Right forelimb (tissue), 1 donor: ENCODE measurements at regions not wholly inside any gene's neighbourhood (a gene's known extent, or its start where the extent isn't known, plus 50 kb on each side); places are given as distances from the start of the nearest gene placed in this dataset.
"Not testable (repeated sequence)": the region's sequence is repeated elsewhere in the genome, so short reads cannot be mapped to it uniquely, and the experiment has no call there.

Experiments
- DNase-seq: peaks from one replicate; pipeline ENCODE4 v3.0.0-alpha.2; 2018

DNA sequence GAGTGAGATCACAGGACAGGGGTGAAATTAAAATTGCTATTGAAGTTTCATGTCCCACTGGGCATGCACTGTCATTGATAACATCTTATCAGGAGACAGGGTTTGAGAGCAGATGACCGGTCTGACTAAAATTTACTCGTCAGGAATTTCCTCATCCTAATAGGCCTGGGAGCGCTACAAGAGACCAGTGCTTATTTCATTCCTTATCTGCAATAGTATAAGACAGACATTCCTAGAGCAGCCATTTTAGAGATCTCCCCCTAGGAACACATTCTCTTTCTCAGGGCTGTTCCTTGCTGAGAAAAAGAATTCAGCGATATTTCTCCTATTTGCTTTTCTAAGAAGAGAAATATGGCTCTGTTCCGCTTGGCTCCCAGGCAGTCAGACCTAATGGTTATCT lies 181.4 kb upstream of the ETV3 start:
- no peak for DNase-seq

DNA sequence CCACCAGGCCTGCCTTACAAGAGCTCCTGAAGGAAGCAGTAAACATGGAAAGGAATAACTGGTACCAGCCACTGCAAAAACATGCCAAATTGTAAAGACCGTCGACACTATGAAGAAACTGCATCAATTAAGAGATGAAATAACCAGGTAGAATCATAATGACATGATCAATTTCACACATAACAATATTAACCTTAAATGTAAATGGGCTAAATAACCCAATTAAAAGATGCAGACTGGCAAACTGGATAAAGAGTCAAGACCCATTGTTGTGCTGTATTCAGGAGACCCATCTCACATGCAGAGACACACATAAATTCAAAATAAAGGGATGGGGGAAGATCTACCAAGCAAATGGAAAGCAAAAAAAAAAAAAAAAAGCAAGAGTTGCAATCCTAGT lies 179.0 kb upstream of the ETV3 start:
- DNase-seq, result not testable (repeated sequence)

DNA sequence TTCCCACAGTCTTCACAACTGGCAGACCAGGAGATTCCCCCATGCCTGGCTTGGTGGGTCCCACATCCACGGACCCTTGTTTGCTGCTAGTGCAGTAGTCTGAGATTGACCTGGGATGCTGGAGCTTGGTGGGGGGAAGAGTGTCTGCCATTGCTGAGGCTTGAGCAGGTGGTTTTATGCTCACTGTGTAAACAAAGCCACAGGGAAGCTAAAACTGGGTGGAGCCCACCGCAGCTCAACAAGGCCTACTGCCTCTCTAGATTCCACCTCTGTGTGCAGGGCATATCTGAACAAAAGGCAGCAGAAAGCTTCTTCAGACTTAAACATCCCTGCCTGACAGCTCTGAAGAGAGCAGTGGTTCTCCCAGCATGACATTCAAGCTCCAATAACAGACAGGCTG lies 177.3 kb upstream of the ETV3 start:
- DNase-seq, result no peak

DNA sequence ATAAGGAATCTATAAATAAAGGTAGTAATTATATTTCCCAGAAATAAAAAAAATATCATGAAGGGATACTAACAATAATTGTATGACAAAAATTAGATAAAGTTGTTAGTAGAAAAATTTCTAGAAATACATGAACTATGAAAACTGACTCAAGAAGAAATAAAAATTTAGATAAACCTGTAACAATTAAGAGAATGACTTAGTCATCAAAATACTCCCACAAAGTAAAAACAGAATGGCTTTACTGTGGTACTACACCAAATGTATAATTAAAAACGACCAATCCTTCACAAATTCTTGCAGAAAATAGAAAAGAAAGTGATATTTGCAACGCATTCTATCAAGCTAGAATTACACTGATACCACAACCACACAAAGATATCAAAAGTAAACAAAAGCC lies 176.2 kb upstream of the ETV3 start:
- no peak for DNase-seq

DNA sequence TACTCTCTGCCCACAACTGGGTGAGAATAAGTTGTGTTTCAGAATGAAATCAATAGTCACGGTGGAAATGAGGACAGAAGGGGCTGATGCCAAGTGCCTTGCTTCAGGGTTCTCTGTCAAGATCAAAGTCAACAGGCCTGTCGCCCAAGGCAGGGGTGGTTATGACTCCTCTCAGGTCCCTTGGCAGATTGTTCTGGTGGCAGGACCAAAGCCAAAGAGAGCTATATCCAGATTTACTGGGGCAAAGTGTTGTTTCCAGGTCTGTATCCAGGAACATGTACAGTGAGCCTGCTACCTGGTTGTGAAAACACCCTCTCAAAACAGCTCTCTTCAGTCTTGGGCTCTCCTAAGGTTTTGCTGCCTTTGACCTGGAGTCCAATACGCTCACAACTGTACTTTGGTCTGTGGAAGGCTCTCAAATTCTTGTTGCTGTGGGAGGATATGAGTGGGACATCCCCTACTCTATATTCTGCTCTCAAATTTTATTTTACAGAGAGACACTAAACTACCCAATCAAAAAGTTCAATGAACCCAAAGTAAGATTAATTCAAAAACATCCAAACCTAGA lies 175.1 kb upstream of the ETV3 start:
- no peak for DNase-seq

DNA sequence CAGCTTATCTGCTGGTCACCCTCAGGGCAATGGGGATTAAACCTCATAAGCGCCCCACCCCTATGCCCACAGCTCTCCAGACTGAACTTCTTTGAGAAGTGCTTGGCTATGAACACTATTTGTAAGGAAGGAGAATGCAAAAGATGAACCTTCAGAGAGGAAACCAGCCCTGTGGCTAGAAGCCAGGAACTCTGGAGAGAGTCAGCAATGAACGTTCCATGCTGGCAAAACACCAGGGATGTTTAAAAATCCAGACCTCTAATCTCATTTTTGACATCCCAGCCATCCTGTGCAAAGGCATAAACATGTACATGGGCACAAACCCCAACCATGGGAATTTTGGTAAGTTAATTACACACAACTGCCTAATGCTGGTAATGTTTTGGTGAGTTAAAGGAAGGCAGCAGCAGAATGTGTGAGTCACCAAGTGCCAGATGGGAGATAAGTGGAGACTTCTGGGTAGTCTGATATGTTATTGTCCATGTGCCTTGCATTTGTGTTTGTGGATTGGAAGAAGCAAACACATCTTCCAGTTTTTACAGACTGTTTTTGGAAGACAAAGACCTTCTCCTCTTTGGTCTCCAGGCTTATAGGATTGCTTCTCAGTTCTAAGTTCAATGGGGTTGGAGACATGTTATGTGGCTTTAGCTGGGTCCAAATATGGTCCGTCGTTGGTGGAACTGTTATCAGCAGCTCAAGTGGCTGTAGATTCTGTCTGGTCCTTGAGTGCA lies 174.1 kb upstream of the ETV3 start:
- DNase-seq, result no peak

DNA sequence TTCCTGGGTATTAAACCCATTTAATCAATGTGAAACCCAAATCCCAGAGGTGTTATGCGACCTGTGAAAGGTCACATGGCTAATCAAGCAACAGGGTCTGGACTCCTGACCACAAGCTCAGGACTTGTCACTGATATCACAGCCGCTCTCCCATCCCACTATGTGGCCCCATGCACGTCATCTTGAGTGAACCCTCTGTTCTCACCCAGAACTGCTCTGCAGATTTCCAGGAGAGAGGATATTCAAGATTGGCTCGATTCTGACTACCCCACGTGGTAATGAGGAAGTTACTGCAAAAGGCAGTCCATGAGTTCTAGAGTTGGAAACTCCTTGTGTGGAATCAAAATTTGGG lies 173.5 kb upstream of the ETV3 start:
- no peak for DNase-seq

DNA sequence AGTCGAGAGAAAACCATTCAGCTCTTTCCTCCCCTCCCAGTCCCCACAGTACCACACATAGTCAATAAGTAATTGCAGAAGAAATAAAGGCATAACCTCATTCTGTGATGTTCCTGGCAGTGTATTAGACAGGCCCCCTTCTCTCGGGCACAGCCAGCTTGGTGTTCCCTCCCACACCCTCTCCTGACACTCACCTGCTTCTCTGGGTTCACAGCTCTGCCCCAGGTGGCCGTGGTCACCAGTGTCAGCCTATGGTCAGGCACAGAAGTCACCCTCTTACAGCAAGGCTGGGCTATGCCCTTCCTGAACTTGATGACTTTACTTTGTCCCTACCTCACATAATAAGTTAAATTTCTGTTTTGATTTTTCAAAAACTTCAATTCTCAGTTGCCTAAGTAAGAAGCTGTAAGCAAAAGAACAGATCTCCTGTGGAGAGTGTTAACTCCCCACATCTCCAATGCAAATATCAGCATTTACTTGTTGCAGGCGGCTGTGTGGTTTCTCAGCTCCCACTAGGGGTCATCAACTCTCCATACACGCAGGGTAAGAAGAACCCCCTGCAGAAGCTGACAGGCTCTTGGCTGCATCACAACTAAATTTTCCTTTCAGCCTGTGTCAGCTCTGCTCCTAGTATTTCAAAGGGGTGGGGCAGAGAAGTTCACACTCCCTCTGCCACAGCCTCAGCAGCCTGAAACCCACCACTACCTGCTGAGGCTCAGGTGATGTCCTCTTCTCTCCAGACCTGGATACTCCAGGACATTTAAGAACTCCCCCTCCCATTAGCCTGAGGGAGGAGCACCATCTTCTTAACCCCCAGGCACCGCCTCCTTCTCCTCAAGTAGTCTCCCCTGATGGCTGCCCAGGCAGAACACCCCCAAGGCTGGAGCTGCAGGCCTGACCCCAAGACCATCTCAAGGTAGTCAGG lies 172.9 kb upstream of the ETV3 start:
- not testable (repeated sequence) for DNase-seq

DNA sequence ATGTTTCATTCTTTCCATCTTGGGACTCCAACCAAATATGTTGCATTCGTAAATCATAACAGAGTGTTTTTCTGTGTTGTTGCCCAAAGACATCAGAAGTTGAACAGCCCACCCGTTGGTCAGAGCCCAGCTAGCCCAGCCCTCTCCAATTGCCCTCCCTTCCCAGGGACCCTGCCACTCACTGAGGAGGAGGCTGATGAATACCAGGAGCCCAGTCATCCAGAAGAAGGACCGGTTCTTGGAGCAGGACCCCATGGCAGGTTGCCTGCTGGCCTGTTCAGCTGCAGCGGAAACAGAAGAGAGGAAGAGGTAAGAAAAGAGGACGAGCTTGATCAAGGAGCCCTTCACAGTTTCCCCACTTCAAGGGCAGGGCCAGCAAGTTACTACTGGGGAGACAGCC lies 172.2 kb upstream of the ETV3 start:
- DNase-seq, result no peak

DNA sequence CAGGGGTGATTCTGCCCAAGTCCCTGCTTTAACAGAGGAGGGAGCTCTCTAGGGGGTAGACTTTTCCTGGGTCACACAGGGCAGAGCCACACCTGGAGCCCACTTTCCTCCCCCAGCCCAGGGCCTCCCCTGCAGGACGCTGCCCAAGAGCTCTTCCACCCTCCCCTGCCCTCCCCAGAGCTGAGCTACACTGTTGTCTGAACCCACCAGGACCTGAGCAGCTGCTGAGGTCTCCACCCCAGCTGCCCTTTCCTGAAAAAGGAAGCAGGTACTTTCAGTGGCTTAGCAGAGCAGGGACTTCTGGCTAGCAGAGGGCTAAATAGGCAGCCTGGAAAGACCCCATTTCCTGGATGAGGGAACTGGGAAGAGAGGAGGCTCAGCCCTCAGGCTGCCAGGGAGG lies 169.3 kb upstream of the ETV3 start:
- no peak for DNase-seq

DNA sequence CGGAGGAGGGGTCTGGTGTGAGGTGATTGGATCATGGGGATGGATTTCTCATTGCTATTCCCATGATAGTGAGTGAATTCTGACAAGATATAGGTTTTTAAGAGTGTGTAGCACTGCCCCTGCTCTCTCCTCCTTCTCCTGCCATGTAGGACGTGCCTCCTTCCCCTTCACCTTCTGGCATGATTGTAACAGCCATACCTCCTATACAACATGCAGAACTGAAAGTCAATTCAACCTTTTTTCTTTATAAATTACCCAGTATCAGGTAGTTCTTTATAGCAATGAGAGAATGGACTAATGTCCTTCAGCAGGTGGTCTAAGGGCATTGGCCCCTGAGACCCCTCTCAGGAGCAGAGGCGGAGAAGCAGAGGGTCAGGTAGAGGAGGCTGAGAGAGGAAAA lies 168.7 kb upstream of the ETV3 start:
- no peak for DNase-seq

DNA sequence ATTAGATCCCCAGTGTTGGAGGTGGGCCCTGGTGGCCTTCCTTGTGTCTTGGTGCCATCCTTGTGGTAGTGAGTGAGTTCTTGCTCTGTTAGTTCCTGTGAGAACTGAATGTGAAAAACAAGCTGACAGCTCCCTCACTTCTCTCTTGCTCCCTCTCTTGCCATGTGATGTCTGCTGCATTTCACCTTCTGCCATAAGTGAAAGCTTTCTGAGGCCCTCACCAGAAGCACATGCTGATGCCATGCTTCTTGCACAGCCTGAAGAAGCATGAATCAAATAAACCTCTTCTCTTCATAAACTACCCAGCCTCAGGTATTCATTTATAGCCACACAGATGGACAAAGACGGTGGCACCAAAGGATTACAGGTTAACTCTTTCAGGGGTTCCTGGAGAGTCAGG lies 166.1 kb upstream of the ETV3 start:
- no peak for DNase-seq

DNA sequence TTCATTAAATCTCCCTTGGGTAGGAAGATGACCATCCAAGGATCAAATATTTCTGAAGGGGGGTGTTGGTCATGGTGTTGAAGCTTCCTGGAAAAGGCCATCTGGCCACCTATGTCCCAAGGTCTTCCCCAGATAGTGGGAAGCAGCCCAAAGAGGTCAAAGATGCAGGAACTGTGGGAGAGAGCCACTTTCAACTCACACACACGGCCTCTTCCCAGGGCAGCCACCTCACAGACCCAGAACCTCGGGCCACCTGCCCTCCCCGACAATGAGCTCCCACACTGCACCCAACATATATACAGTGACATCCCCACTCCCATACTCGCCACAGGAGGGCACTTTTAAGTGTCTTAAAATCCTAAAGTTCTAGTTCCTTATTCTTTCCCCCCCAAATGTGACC lies 164.5 kb upstream of the ETV3 start:
- no peak for DNase-seq

DNA sequence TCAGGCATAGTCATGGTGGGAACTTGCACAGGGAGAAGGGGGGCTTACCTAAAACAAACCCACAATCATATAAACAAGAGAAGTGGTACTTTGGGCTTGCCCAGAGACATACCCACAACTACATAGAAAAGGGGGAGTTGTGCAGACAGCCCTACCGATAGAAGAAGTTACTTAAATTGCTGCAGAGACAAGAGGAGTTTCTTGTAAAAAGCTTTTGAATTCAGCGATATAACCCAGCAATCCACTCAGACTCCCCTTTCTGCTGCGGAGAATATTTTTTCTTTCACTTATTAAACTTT lies 164.0 kb upstream of the ETV3 start:
- DNase-seq, result no peak

DNA sequence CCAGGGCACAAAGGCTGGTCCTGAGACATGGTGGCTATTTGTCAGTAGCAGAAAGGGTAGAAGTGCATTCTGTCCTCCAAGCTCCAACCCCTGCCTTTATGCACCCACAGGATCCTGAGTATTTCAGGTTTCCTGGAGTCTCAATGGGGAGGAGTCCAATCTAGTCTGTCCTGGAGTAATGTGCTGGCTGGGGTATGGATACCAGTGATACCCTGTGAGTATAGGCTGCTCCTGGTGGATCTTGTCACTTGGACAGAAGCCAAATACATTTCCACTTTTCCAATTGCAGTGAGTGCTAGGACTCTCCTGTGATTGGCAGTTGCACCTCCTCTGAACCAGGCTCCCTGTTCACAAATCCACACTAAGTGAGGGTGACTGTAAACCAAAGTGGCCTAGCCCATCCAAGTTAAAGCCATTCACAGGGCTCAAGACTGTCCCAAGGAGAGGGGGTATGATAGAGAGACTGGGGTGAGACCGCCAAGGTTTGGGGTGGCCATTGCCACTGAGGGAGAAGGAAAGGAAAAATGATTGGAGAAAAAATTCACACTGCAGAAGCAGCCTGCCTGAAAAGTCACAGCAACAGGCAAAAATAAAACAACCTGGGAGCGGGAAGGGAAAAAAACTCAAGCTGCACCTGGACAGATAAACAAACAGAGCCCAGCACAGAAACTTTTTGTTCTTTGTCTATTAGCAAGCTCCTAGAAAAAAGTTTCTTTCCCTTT lies 163.4 kb upstream of the ETV3 start:
- DNase-seq, result no peak

DNA sequence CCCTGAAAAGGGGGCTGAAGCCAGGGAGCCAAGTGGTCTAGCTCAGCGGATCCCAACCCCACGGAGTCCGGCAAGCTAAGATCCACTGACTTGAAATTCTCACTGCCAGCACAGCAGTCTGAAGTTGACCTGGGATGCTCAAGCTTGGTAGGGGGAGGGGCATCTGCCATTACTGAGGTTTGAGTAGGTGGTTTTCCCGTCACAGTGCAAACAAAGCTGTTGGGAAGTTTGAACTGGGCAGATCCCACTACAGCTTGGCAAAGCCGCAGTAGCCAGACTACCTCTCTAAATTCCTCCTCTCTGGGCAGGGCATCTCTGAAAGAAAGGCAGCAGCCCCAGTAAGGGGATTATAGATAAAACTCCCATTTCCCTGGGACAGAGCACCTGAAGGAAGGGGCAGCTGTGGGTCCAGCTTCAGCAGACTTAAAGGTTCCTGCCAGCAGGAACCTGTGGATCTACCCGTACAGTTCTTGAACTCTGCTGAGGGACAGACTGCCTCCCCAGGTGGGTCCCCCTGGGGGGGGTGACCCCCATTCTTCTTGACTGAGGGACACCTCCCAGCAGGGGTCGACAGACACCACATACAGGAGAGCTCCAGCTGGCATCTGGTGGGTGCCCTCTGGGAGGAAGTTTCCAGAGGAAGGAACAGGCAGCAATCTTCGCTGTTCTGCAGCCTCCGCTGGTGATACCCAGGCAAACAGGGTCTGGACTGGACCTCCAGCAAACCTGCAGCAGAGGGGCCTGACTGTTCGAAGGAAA lies 156.4 kb upstream of the ETV3 start:
- DNase-seq, result not testable (repeated sequence)

DNA sequence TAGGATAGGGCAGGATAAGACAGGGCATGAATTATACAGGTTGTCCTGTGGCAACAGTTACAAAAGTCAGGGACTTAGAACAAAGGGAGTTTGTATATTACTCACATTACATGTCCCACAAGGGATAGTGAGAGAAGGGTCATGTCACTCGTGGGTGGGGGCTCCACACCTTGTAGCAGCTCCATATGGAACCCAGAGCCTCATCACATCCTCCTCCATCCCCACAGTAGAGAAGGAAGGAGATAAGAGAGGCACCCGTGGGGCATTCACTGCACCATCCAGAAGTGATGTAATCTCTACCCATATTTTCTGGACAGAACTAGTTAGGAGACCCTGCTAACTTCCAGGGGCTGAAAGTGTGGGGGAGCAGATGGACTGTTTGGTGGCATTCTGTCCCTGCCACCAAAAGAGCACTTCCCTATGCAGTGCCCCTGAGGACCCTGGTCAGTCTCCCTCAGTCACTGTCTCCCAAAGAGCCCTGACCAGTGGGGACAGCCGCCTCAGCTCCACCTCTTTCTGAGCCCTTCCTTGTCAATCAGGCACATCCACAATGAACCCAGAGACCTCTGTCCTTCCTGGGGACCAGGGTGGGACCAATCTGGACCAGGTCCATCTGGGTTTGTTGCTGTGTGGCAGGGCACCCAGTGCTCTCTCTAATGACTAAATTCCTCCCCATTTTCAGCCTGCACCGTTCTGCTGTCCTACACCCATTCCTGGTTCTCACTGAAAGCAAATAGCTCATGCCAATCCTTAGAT lies 154.8 kb upstream of the ETV3 start:
- DNase-seq, result no peak

DNA sequence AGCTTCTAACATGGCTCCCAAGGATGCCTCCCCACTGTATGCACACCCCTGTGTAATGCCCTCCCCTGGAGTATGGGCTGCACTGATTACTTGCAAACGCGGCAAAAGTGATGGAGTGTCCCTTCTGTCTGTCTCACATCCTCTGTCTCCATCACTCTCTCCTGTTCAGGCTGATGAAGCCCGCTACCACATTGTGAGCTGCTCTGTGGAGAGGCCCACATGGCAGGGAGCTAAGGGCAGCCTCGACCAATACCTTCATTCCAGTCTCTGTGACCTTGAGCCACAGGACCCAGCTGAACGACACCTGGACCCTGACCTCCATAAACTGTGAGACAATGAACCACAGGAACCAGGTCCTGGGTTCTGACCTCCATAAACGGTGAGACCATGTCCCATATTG lies 154.1 kb upstream of the ETV3 start:
- no peak for DNase-seq

DNA sequence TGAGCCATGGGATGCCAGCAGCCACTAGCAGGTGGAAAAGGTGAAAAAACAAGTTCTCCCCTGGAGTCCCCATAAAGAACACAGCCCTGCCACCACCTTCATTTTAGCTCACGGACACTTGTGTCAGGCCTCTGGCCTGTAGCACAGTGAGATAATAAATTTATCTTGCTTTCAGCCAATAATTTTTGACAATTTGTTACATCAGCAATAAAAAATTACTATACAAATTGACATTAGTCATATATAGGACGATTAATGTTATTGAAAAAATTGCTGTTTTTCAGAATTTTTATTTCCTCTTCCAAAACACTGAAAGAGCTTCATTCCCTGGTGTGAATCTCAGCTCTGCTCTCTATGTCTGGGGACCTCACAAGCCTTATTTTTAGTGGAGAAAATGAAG lies 152.9 kb upstream of the ETV3 start:
- no peak for DNase-seq

DNA sequence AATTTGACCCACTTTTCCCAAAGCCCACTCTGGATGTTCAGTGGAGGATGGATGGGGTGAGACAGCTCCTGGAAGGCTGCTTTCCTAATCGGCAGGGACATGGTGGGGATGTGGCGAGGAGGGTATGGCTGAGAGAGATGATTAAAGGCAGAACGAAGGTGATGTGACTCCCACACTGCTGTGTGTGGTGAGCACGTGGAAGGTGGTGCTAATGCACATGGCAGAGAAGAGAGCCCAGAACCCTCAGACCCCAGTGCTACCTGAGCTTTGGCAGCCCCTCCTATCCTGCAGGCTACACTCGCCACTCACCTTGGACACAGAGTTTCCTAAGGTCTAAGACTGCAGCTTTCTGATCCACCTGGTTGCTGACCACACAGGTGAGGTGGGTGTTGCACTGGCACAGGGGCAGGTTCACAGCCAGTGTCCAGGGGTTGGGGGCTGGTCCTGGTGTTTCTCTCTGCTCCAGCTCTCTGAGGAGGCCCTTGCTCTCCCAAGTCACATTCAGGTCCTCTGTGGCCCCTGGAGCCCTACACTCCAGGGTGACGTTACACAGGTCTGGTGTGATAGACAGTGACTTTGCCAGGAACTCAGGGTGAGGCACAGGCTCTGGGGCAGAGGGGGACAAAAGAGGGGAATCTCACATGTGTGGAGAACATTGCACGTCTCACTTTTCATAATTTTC lies 151.4 kb upstream of the ETV3 start:
- no peak for DNase-seq

DNA sequence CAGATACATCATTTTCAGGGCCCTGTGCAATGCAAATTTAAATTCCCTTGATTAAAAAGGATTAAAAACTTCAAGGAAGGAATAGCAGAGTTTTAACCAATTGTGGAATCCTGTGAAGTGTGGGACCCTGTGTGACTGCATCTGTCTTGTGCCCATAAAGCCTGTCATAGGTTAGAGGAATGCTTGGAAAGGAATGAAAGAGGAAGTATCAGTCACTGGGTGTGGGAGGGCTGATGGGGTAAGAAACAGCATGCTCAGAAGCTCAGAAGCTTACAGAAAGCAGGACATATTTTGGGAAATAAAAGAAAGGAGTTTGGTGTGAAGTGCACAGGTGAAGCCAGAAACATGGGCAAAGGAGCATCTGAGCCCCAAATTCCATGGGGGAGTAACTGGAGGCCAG lies 150.8 kb upstream of the ETV3 start:
- DNase-seq, result no peak

DNA sequence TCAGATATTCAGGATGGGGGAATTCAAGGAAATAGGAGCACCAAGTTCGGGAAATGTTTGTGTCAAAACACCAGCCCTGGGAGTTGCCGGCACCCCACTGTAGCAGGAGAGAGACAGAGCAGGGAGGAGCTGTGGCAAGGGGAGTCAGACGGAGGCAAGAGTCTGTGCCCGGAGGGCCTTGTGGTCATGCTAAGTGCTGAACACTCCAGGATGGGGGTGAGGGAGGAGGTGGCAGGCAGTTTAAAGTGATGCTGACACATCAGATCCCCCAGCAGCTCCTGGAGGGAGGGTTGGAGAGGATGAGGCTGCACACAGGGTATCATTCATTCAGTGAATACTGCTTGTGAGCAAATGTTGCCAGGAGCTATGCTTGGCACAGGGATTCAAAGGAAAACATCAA lies 150.3 kb upstream of the ETV3 start:
- DNase-seq, result no peak
